SK-N-SH treated with all-trans-retinoic acid at 6 μM for 48 hours (cell line): ENCODE measurements at regions not wholly inside any gene's neighbourhood (a gene's known extent, or its start where the extent isn't known, plus 50 kb on each side); places are given as distances from the start of the nearest gene placed in this dataset.

Experiments
- PPARA ChIP-seq: fragments of 250-450 bp; sonication (Bioruptor Pico); IDR thresholded peaks from 2 replicates; pipeline ENCODE4 v1.5.0; 2020; ENCODE audit warnings: mild to moderate bottlenecking, borderline replicate concordance
- TF ChIP-seq, protein P1 (sequence below): fragments of 250-450 bp; sonication (Bioruptor Pico); IDR thresholded peaks from 2 replicates; pipeline ENCODE4 v1.8.0; 2020; ENCODE audit warnings: mild to moderate bottlenecking, moderate library complexity, borderline replicate concordance

- TF ChIP-seq, protein P1, sequence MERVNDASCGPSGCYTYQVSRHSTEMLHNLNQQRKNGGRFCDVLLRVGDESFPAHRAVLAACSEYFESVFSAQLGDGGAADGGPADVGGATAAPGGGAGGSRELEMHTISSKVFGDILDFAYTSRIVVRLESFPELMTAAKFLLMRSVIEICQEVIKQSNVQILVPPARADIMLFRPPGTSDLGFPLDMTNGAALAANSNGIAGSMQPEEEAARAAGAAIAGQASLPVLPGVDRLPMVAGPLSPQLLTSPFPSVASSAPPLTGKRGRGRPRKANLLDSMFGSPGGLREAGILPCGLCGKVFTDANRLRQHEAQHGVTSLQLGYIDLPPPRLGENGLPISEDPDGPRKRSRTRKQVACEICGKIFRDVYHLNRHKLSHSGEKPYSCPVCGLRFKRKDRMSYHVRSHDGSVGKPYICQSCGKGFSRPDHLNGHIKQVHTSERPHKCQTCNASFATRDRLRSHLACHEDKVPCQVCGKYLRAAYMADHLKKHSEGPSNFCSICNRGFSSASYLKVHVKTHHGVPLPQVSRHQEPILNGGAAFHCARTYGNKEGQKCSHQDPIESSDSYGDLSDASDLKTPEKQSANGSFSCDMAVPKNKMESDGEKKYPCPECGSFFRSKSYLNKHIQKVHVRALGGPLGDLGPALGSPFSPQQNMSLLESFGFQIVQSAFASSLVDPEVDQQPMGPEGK (CRISPR knock-in tag): no peak
- TF ChIP-seq PPARA (CRISPR knock-in tag): no peak
Measured at GRCh38 chr11:42407341-42407740, 904.5 kb upstream of the API5 start.
